ENCODE measurements at regions not wholly inside any gene's neighbourhood (a gene's known extent, or its start where the extent isn't known, plus 50 kb on each side); places are given as distances from the start of the nearest gene placed in this dataset.

GRCh38 chr21:23374155-23374554 is 2233.1 kb downstream of the MRPL39 start:
- H3K9me3 ChIP-seq (ENCODE audit: control insufficient read depth in 4 of 4, low read length in 3 of 4) = no peaks in the 10 kb centered on the region
- H3K4me1 ChIP-seq (ENCODE audit: control insufficient read depth in 4 of 4, insufficient read depth in 4 of 4, low read length in 3 of 4) = no peaks in the 10 kb centered on the region
- no peak overlapping the region for H3K9ac ChIP-seq (ENCODE audit: low read depth in 1 of 2, low read length in 2 of 2)
- no peaks in the 10 kb centered on the region for H3K27me3 ChIP-seq (ENCODE audit: control insufficient read depth in 4 of 4, insufficient read depth in 4 of 4, low read length in 3 of 4)
- no peaks in the 10 kb centered on the region for H3K36me3 ChIP-seq (ENCODE audit: control insufficient read depth in 4 of 4, insufficient read depth in 3 of 4, low read depth in 1 of 4, low read length in 3 of 4)
- WGBS = 68% methylated on average over 4 of the region's 4 CpGs
- H3K4me3 ChIP-seq (ENCODE audit: low read depth in 1 of 3, low read length in 3 of 3) = no peak overlapping the region
- H3K27ac ChIP-seq (ENCODE audit: low read depth in 1 of 2, low read length in 2 of 2) = no peak overlapping the region
- TF ChIP-seq HNF4G (IDR thresholded peaks at IDR 0.05) = no peak
- TF ChIP-seq SP1 (IDR thresholded peaks at IDR 0.05) = no peak
- TF ChIP-seq NR2F2 (IDR thresholded peaks at IDR 0.05) = no peak
- TF ChIP-seq JUND (IDR thresholded peaks at IDR 0.05) = no peak
- TF ChIP-seq RAD21 (IDR thresholded peaks at IDR 0.05) = no peak
- TF ChIP-seq FOXA2 (IDR thresholded peaks at IDR 0.05) = no peak
- no peak for TF ChIP-seq EGR1 (IDR thresholded peaks at IDR 0.05; ENCODE audit: low read depth in 2 of 2)
- no peak for TF ChIP-seq GABPA (IDR thresholded peaks at IDR 0.05 in 1 of 2, conservative IDR thresholded peaks at IDR 0.05 in 1 of 2)
- no peak for TF ChIP-seq RXRA (IDR thresholded peaks at IDR 0.05)
- no peak for TF ChIP-seq HNF4A (conservative IDR thresholded peaks at IDR 0.05)
- no peak for TF ChIP-seq REST (IDR thresholded peaks at IDR 0.05)
- no peak for TF ChIP-seq TAF1 (conservative IDR thresholded peaks at IDR 0.05)
- no peak for TF ChIP-seq YY1 (IDR thresholded peaks at IDR 0.05)
- TF ChIP-seq CTCF (IDR thresholded peaks at IDR 0.05; ENCODE audit: low read depth, low read length, missing input control) = no peak
- TF ChIP-seq FOXA1 (IDR thresholded peaks at IDR 0.05) = no peak
- TF ChIP-seq ATF3 (IDR thresholded peaks at IDR 0.05) = no peak
- no peak for DNase-seq (ENCODE audit: low spot score)

- 29% methylated on average over 1 of the region's 1 CpG for WGBS
- no peak for TF ChIP-seq JUND (IDR thresholded peaks at IDR 0.05)
- no peak for TF ChIP-seq SP1 (IDR thresholded peaks at IDR 0.05)
- no peak for TF ChIP-seq FOXA2 (IDR thresholded peaks at IDR 0.05)
- TF ChIP-seq ZBTB33 (IDR thresholded peaks at IDR 0.05) = no peak
- TF ChIP-seq MAX (IDR thresholded peaks at IDR 0.05) = no peak
- no peak for TF ChIP-seq RAD21 (IDR thresholded peaks at IDR 0.05)
- TF ChIP-seq GABPA (IDR thresholded peaks at IDR 0.05 in 1 of 2, conservative IDR thresholded peaks at IDR 0.05 in 1 of 2) = no peak
- TF ChIP-seq YY1 (IDR thresholded peaks at IDR 0.05) = no peak
- TF ChIP-seq EGR1 (IDR thresholded peaks at IDR 0.05; ENCODE audit: low read depth in 2 of 2) = no peak
- TF ChIP-seq REST (IDR thresholded peaks at IDR 0.05) = no peak
- TF ChIP-seq NR2F2 (IDR thresholded peaks at IDR 0.05) = no peak
- TF ChIP-seq HNF4A (conservative IDR thresholded peaks at IDR 0.05) = no peak
- no peak for TF ChIP-seq HNF4G (IDR thresholded peaks at IDR 0.05)
- no peak for TF ChIP-seq TAF1 (conservative IDR thresholded peaks at IDR 0.05)
- TF ChIP-seq RXRA (IDR thresholded peaks at IDR 0.05) = no peak
- TF ChIP-seq ATF3 (IDR thresholded peaks at IDR 0.05) = no peak
- no peak for TF ChIP-seq FOXA1 (IDR thresholded peaks at IDR 0.05)
These were observed 2250.4 kb downstream of the MRPL39 start for GRCh38 chr21:23356905-23357304.

More at GRCh38 chr21:23356905-23357304, 2250.4 kb downstream of the MRPL39 start:
- Histone ChIP-seq H3K27ac (ENCODE audit: low read depth in 1 of 2, low read length in 2 of 2) (no peak overlapping the region), H3K9ac (ENCODE audit: low read depth in 1 of 2, low read length in 2 of 2) (no peak overlapping the region), H3K4me3 (ENCODE audit: low read depth in 1 of 3, low read length in 3 of 3) (no peak overlapping the region), H3K36me3 (ENCODE audit: control insufficient read depth in 4 of 4, insufficient read depth in 3 of 4, low read depth in 1 of 4, low read length in 3 of 4) (no peaks in the 10 kb centered on the region), H3K4me1 (ENCODE audit: control insufficient read depth in 4 of 4, insufficient read depth in 4 of 4, low read length in 3 of 4) (no peaks in the 10 kb centered on the region), H3K9me3 (ENCODE audit: control insufficient read depth in 4 of 4, low read length in 3 of 4) (peaks cover 0 to 2% (median 0%) of the 10 kb centered on the region in 4 donors), H3K27me3 (ENCODE audit: control insufficient read depth in 4 of 4, insufficient read depth in 4 of 4, low read length in 3 of 4) (no peaks in the 10 kb centered on the region)
- DNase-seq (ENCODE audit: low spot score) = no peak
